OCI-LY1 (cell line): ENCODE measurements at regions not wholly inside any gene's neighbourhood (a gene's known extent, or its start where the extent isn't known, plus 50 kb on each side); places are given as distances from the start of the nearest gene placed in this dataset.

Source experiments
- H2AFZ ChIP-seq: fragments of 200-600 bp; sonication (generic), shearing (Covaris generic); 2 replicates; pipeline ENCODE4 v1.6.0; 2014; ENCODE audit warnings: antibody characterized with exemption, mild to moderate bottlenecking, low read length
- H3F3A ChIP-seq: fragments of 200-600 bp; sonication (generic), shearing (Covaris generic); 2 replicates; pipeline ENCODE4 v1.6.0; 2014; ENCODE audit warnings: mild to moderate bottlenecking, antibody characterized with exemption, low read length, moderate library complexity; ENCODE audit not compliant: insufficient read depth
- H3K27ac ChIP-seq: fragments of 200-600 bp; sonication (generic); 2 replicates; pipeline ENCODE4 v1.5.1; 2014; ENCODE audit warnings: low read length, mixed run types, mild to moderate bottlenecking, low read depth; ENCODE audit not compliant: poor library complexity, severe bottlenecking
- H3K27me3 ChIP-seq: fragments of 200-600 bp; sonication (generic); 2 replicates; pipeline ENCODE4 v1.6.0; 2014; ENCODE audit warnings: antibody characterized with exemption, mild to moderate bottlenecking, low read length, moderate library complexity; ENCODE audit not compliant: insufficient read depth
- H3K36me3 ChIP-seq: fragments of 200-600 bp; sonication (generic); 2 replicates; pipeline ENCODE4 v1.6.1; 2014; ENCODE audit warnings: mild to moderate bottlenecking, antibody characterized with exemption, low read length, moderate library complexity, mixed read lengths; ENCODE audit not compliant: insufficient read depth
- H3K4me1 ChIP-seq: fragments of 200-600 bp; sonication (generic); 2 replicates; pipeline ENCODE4 v1.5.1; 2014; ENCODE audit warnings: mild to moderate bottlenecking, low read length, moderate library complexity; ENCODE audit not compliant: insufficient read depth, severe bottlenecking
- H3K4me2 ChIP-seq: fragments of 200-600 bp; sonication (generic), shearing (Covaris generic); 2 replicates; pipeline ENCODE4 v1.6.1; 2014; ENCODE audit warnings: low read length
- H3K4me3 ChIP-seq: fragments of 200-600 bp; sonication (generic); 2 replicates; pipeline ENCODE4 v1.5.1; 2014; ENCODE audit warnings: low read length, low read depth, mild to moderate bottlenecking, mixed read lengths; ENCODE audit not compliant: poor library complexity, severe bottlenecking
- H3K79me2 ChIP-seq: fragments of 200-600 bp; shearing (Covaris generic); 2 replicates; pipeline ENCODE4 v1.6.1; 2016; ENCODE audit warnings: mixed run types, low read length, mixed read lengths; ENCODE audit not compliant: insufficient read depth
- H3K9ac ChIP-seq: fragments of 200-600 bp; sonication (generic), shearing (Covaris generic); 2 replicates; pipeline ENCODE4 v1.6.1; 2014; ENCODE audit warnings: mild to moderate bottlenecking, low read length, mixed read lengths
- H3K9me2 ChIP-seq: fragments of 200-600 bp; sonication (generic), shearing (Covaris generic); 2 replicates; pipeline ENCODE4 v1.6.1; 2014; ENCODE audit warnings: low read depth, mild to moderate bottlenecking, low read length, mixed read lengths
- H3K9me3 ChIP-seq: fragments of 200-600 bp; shearing (Covaris generic); 2 replicates; pipeline ENCODE4 v1.6.1; 2014; ENCODE audit warnings: low read length, mixed read lengths
- H4K20me1 ChIP-seq: fragments of 200-600 bp; sonication (generic), shearing (Covaris generic); 2 replicates; pipeline ENCODE4 v1.6.0; 2016; ENCODE audit warnings: mild to moderate bottlenecking, low read length; ENCODE audit not compliant: insufficient read depth
- CTCF ChIP-seq: fragments of 200-600 bp; sonication (generic), shearing (Covaris generic); IDR thresholded peaks from 2 replicates; pipeline ENCODE4 v1.5.1; 2017; ENCODE audit warnings: mild to moderate bottlenecking, antibody characterized with exemption, low read length, moderate library complexity, mixed read lengths
- EZH2 ChIP-seq: fragments of 200-600 bp; sonication (generic), shearing (Covaris generic); IDR thresholded peaks from 2 replicates; pipeline ENCODE4 v1.8.0; 2017; ENCODE audit warnings: borderline replicate concordance, mixed run types, mild to moderate bottlenecking, antibody characterized with exemption, low read length, moderate library complexity, mixed read lengths

GRCh38 chr6:163888030-163888819 is 473.7 kb downstream of the QKI start:
- no peaks in the 10 kb centered on the region for H3K27me3 ChIP-seq
- no peak overlapping the region for H2AFZ ChIP-seq
- no peaks in the 10 kb centered on the region for H3K9me2 ChIP-seq
- no peaks in the 10 kb centered on the region for H3K79me2 ChIP-seq
- H3K9ac ChIP-seq: no peak overlapping the region
- peaks cover 4% of the 10 kb centered on the region; the same call in 1 of the 2 replicates for H3K9me3 ChIP-seq
- H4K20me1 ChIP-seq: no peaks in the 10 kb centered on the region
- no peaks in the 10 kb centered on the region; the same call in 1 of the 2 replicates for H3K36me3 ChIP-seq
- H3F3A ChIP-seq: no peaks in the 10 kb centered on the region
- TF ChIP-seq EZH2: no peak
- no peak for TF ChIP-seq CTCF
- H3K27ac ChIP-seq: no peak overlapping the region
- no peak overlapping the region for H3K4me3 ChIP-seq
- H3K4me2 ChIP-seq: no peak overlapping the region
- H3K4me1 ChIP-seq: no peaks in the 10 kb centered on the region

GRCh38 chr6:163886428-163886827 is 471.9 kb downstream of the QKI start:
- Histone ChIP-seq H3K27me3 (0 out of 2 replicates have a peak, but pooled peaks cover 4% of the 10 kb centered on the region), H2AFZ (no peak overlapping the region), H3K9ac (no peak overlapping the region), H3K4me2 (no peak overlapping the region), H3K9me3 (peaks cover 4% of the 10 kb centered on the region; the same call in 1 of the 2 replicates), H3F3A (no peaks in the 10 kb centered on the region), H3K4me1 (no peaks in the 10 kb centered on the region), H3K36me3 (no peaks in the 10 kb centered on the region; the same call in 1 of the 2 replicates), H3K4me3 (no peak overlapping the region), H3K9me2 (no peaks in the 10 kb centered on the region), H3K27ac (no peak overlapping the region), H3K79me2 (no peaks in the 10 kb centered on the region), H4K20me1 (no peaks in the 10 kb centered on the region)
- no peak for TF ChIP-seq CTCF
- no peak for TF ChIP-seq EZH2

- no peak overlapping the region for H3K4me3 ChIP-seq
- no peaks in the 10 kb centered on the region for H3K9me2 ChIP-seq
- H3K4me2 ChIP-seq: no peak overlapping the region
- H3K9me3 ChIP-seq: peaks cover 4% of the 10 kb centered on the region; the same call in 1 of the 2 replicates
- H4K20me1 ChIP-seq: no peaks in the 10 kb centered on the region
- no peaks in the 10 kb centered on the region for H3K79me2 ChIP-seq
- H3K27me3 ChIP-seq: peaks cover 4% of the 10 kb centered on the region; the same call in 1 of the 2 replicates
- H3K9ac ChIP-seq: no peak overlapping the region
- no peak for TF ChIP-seq EZH2
- no peak overlapping the region for H2AFZ ChIP-seq
- no peaks in the 10 kb centered on the region; the same call in 1 of the 2 replicates for H3K36me3 ChIP-seq
- no peaks in the 10 kb centered on the region for H3F3A ChIP-seq
- no peaks in the 10 kb centered on the region for H3K4me1 ChIP-seq
- no peak overlapping the region for H3K27ac ChIP-seq
Observed at GRCh38 chr6:163883984-163884383, 469.5 kb downstream of the QKI start.
